ENCODE measurements at regions not wholly inside any gene's neighbourhood (a gene's known extent, or its start where the extent isn't known, plus 50 kb on each side); places are given as distances from the start of the nearest gene placed in this dataset.

GRCh38 chr22:48585916-48586798, 1241.5 kb downstream of the BRD1 start:
- TF ChIP-seq CTCF (IDR thresholded peaks at IDR 0.05; ENCODE audit: insufficient read depth, low read depth, low read length, missing control alignments): no peak
- no peak for DNase-seq (ENCODE audit: low read depth)
- no peak overlapping the region for H3K4me3 ChIP-seq (ENCODE audit: low read length)

GRCh38 chr22:48584170-48584569, 1243.5 kb downstream of the BRD1 start:
- no peak overlapping the region for H3K4me3 ChIP-seq (ENCODE audit: low read length)
- no peak for DNase-seq (ENCODE audit: low read depth)
- no peak for TF ChIP-seq CTCF (IDR thresholded peaks at IDR 0.05; ENCODE audit: insufficient read depth, low read depth, low read length, missing control alignments)

GRCh38 chr22:48581796-48582469, 1245.7 kb downstream of the BRD1 start:
- TF ChIP-seq CTCF (IDR thresholded peaks at IDR 0.05; ENCODE audit: insufficient read depth, low read depth, low read length, missing control alignments): no peak
- no peak for DNase-seq (ENCODE audit: low read depth)
- no peak overlapping the region for H3K4me3 ChIP-seq (ENCODE audit: low read length)

- TF ChIP-seq CTCF (IDR thresholded peaks at IDR 0.05; ENCODE audit: insufficient read depth, low read depth, low read length, missing control alignments): no peak
- no peak for DNase-seq (ENCODE audit: low read depth)
Observed at GRCh38 chr22:48581205-48581766, 1246.4 kb downstream of the BRD1 start.

GRCh38 chr22:48580481-48580970, 1247.1 kb downstream of the BRD1 start:
- no peak for DNase-seq (ENCODE audit: low read depth)
- H3K4me3 ChIP-seq (ENCODE audit: low read length): no peak overlapping the region
- no peak for TF ChIP-seq CTCF (IDR thresholded peaks at IDR 0.05; ENCODE audit: insufficient read depth, low read depth, low read length, missing control alignments)

More at GRCh38 chr22:48581205-48581766, 1246.4 kb downstream of the BRD1 start:
- no peak overlapping the region for H3K4me3 ChIP-seq (ENCODE audit: low read length)

GRCh38 chr22:48579928-48580309, 1247.8 kb downstream of the BRD1 start:
- no peak for DNase-seq (ENCODE audit: low read depth)
- no peak for TF ChIP-seq CTCF (IDR thresholded peaks at IDR 0.05; ENCODE audit: insufficient read depth, low read depth, low read length, missing control alignments)
- H3K4me3 ChIP-seq (ENCODE audit: low read length): no peak overlapping the region

Measured in epithelial cell of esophagus (primary cell).